ENCODE measurements at regions not wholly inside any gene's neighbourhood (a gene's known extent, or its start where the extent isn't known, plus 50 kb on each side); places are given as distances from the start of the nearest gene placed in this dataset.

DNA sequence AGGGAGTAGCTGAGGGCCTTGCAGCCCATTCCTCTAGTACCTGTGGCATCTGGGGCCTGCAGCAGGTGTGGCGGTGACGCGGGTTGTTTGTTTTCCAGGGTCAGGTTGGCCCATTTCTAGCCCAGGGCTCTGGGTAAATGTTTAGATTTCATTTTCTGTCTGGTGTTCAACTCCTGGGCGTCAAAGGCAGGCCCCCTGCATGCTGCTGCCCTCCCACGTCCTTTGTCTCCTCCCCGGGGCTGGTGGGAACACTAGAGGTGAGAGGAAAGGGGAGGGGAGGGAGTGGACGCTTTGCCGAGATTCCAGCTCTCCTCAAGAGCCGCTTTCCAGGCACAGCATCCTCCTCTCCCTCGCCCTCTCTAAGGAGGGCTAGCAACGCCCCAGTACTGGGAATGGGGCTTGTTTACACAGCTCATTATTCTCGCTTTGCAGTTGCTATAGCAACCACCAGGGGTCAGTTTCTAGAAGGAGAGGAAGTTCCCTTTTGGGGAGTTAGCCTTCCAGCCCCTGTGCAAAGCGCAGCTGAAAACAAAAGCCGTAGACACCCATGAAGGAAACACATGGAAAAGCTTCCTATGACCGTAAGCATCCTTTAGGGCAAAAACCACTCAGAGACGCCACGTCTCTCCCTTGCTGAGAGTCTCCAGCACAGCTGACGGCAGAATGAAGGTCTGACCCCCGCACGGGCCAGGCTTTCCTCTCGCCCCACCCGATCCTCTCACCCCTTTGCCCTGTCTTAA is 170.6 kb downstream of the LY86 start (continued):
- TF ChIP-seq CBFA2T2 (conservative IDR thresholded peaks at IDR 0.05) (no peak), ZC3H8 (IDR thresholded peaks at IDR 0.05) (no peak)

GRCh38 chr6:6760002-6760401 is 171.5 kb downstream of the LY86 start:
- ATAC-seq = peak; percentile 41; the same call in 2 of the 3 replicates
- ChIA-PET POLR2A (interaction anchor here (0.5 to 2.6 kb wide), 3 partner anchors 9 to 410 kb away, joined by 4 to 12 read pairs (median 4); no protein-coding TSS in a partner anchor), CTCF (ENCODE audit: low intra/inter-chr PET ratio) (interaction anchor here (0.6 to 1.5 kb wide), 2 partner anchors 478 to 1657 kb away, joined by 3 to 4 read pairs; no protein-coding TSS in a partner anchor)
- Histone ChIP-seq H3K79me2 (ENCODE audit: control insufficient read depth, insufficient read depth, low read length) (no peaks in the 10 kb centered on the region), H3K36me3 (ENCODE audit: control insufficient read depth, insufficient read depth, low read length) (no peaks in the 10 kb centered on the region), H3K9me3 (replicated peaks; ENCODE audit: control insufficient read depth, insufficient read depth, low read depth, low read length) (no peaks in the 10 kb centered on the region), H3K4me3 (no peak overlapping the region), H3K27ac (ENCODE audit: extremely low read depth, low read depth, low read length) (no peak overlapping the region), H3K9me1 (ENCODE audit: control insufficient read depth, insufficient read depth, low read length) (no peaks in the 10 kb centered on the region), H4K20me1 (replicated peaks; ENCODE audit: control insufficient read depth, insufficient read depth, low read length) (no peaks in the 10 kb centered on the region), H3K9ac (ENCODE audit: insufficient read depth in 1 of 2, low read depth in 2 of 2, low read length in 2 of 2) (no peak overlapping the region), H3K4me1 (replicated peaks in 1 of 2; ENCODE audit: control insufficient read depth in 2 of 2, insufficient read depth in 2 of 2, low read length in 2 of 2) (peaks cover 4 to 9% of the 10 kb centered on the region in 2 experiments; a peak in 4 of 5 replicates), H3K27me3 (ENCODE audit: control insufficient read depth in 2 of 2, insufficient read depth in 2 of 2, low read length in 2 of 2) (no peaks in the 10 kb centered on the region), H3K4me2 (ENCODE audit: insufficient read depth, low read length) (no peak overlapping the region), H2AFZ (ENCODE audit: low read depth, low read length) (peak overlapping the region; percentile 85)
- intact Hi-C loops (cut with micrococcal nuclease) (no loop called here), in situ Hi-C loops (cut with MboI) (no loop called here)
- TF ChIP-seq ZNF584 (CRISPR knock-in tag; IDR thresholded peaks at IDR 0.05; ENCODE audit: low read depth) (no peak), CTCFL (IDR thresholded peaks at IDR 0.05; ENCODE audit: borderline replicate concordance, insufficient read depth, low read depth, low read length, poor library complexity, severe bottlenecking) (no peak), TFAM (CRISPR knock-in tag; conservative IDR thresholded peaks at IDR 0.05) (no peak), NBN (IDR thresholded peaks at IDR 0.05; ENCODE audit: low read depth) (no peak)
- TF ChIP-seq, protein P1, sequence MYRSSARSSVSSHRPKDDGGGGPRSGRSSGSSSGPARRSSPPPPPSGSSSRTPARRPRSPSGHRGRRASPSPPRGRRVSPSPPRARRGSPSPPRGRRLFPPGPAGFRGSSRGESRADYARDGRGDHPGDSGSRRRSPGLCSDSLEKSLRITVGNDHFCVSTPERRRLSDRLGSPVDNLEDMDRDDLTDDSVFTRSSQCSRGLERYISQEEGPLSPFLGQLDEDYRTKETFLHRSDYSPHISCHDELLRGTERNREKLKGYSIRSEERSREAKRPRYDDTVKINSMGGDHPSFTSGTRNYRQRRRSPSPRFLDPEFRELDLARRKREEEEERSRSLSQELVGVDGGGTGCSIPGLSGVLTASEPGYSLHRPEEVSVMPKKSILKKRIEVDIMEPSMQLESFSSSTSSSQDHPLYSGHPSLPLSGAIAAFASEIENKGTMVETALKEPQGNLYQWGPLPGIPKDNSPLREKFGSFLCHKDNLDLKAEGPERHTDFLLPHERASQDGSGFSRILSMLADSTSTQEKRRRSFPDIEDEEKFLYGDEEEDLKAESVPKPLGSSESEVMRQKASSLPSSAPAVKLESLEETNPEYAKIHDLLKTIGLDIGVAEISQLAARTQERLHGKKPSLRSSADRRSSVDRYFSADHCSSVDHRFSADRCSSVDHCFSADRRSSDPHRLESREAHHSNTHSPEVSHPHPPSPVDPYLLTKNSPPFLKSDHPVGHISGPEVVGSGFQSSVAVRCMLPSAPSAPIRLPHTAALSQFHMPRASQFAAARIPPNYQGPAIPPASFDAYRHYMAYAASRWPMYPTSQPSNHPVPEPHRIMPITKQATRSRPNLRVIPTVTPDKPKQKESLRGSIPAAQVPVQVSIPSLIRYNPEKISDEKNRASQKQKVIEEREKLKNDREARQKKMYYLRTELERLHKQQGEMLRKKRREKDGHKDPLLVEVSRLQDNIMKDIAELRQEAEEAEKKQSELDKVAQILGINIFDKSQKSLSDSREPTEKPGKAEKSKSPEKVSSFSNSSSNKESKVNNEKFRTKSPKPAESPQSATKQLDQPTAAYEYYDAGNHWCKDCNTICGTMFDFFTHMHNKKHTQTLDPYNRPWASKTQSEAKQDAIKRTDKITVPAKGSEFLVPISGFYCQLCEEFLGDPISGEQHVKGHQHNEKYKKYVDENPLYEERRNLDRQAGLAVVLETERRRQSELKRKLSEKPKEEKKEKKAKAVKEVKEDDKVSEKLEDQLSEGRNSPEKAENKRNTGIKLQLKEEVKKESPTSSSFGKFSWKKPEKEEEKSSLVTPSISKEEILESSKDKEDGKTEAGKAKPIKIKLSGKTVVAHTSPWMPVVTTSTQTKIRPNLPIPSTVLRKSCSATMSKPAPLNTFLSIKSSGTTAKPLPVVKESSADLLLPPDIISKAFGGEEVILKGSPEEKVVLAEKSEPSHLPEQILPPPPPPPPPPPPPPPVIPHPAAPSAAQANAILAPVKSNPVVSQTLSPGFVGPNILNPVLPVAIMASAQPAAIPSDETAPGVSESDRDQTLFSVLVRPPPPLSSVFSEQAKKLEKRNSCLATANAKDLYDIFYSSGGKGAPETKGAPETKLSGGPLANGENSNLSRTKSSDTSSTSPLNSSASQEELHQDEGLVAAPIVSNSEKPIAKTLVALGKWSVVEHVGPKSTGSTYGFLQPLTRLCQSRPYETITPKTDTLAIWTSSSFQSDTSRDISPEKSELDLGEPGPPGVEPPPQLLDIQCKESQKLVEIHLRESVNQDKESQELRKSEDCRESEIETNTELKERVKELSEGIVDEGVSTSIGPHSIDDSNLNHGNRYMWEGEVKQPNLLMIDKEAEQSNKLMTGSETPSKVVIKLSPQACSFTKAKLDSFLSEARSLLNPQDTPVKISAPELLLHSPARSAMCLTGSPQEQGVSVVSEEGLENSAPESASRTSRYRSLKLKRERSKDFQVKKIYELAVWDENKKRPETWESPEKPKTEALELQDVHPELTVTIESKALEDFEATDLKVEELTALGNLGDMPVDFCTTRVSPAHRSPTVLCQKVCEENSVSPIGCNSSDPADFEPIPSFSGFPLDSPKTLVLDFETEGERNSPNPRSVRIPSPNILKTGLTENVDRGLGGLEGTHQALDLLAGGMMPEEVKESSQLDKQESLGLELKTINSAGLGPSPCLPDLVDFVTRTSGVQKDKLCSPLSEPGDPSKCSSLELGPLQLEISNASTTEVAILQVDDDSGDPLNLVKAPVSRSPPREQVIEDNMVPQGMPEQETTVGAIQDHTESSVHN (IDR thresholded peaks at IDR 0.05; ENCODE audit: borderline replicate concordance in 1 of 2, low read depth in 1 of 2) = no peak
- 79% methylated on average over 3 of the region's 3 CpGs for WGBS (ENCODE audit: insufficient coverage, low coverage, missing lambda C conversion rate)
- no TSS peak for BruUV-seq (replicated peaks)
- peak; percentile 66 for FAIRE-seq
- no peak for DNase-seq (ENCODE audit: extremely low read depth in 1 of 4, low spot score in 3 of 4)

Data from K562 (cell line).